ENCODE measurements at regions not wholly inside any gene's neighbourhood (a gene's known extent, or its start where the extent isn't known, plus 50 kb on each side); places are given as distances from the start of the nearest gene placed in this dataset.

DNA sequence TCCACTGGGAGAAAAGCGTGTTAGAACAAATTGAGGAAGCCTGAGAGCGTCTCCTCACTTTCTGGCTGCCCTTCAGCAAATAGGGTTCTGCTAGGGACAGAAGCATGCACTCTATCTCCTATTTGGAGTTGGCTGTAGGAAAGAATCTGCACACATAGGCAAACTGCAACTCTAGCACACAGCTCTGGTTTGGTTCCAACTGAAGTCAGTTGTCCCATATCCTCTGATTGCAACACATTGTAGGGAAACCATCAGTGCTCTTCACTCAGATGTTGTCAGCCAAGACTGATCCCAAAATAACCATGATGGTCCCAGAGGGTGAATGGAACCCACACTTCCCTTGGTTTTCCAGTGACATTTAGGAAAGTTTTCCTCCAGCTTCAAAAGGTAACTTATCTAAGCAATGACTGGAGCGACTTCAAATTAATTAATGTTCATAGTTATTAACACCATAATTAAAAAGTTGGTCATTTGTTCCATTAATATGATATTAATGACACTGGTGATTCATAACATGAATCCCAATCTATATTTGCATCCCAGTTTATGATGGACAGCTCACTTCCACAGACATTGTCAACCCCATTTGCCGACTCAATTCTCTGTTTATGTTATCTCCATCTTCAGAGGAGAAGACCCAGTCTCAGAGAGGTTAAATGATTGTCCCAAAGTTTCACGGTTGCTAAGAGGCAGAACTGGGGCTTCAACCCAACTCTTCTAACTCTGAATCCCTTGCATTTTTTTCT is 136.7 kb upstream of the ZNF462 start:
- no peak for DNase-seq (ENCODE audit: low read depth in 2 of 2, low spot score in 1 of 2)

DNA sequence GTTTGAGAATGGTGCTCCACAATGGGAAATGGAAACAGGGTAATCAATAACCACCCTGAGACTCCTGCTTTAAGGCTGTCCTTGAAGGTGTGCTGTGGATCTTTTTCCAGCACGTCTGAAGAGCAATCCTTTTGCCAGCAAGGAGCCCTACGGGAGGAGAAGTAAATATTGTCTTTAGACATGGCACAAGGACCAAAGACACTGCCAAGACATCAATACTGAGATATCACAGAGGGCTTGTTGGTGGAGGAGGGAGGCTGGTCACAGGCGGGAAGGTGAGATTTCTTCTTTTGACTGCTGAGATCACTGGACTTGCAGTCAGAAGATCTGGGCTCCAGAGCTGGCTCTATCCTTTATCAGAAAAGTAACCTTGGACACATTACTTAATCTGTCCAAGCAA is 135.0 kb upstream of the ZNF462 start:
- no peak for DNase-seq (ENCODE audit: low read depth in 2 of 2, low spot score in 1 of 2)

GRCh38 chr9:106728860-106729259 is 134.1 kb upstream of the ZNF462 start:
- DNase-seq (ENCODE audit: low read depth in 2 of 2, low spot score in 1 of 2) = no peak

GRCh38 chr9:106731910-106732309 is 131.1 kb upstream of the ZNF462 start:
- no peak for DNase-seq (ENCODE audit: low read depth in 2 of 2, low spot score in 1 of 2)

GRCh38 chr9:106733828-106734380 is 129.1 kb upstream of the ZNF462 start:
- no peak for DNase-seq (ENCODE audit: low read depth in 2 of 2, low spot score in 1 of 2)

DNA sequence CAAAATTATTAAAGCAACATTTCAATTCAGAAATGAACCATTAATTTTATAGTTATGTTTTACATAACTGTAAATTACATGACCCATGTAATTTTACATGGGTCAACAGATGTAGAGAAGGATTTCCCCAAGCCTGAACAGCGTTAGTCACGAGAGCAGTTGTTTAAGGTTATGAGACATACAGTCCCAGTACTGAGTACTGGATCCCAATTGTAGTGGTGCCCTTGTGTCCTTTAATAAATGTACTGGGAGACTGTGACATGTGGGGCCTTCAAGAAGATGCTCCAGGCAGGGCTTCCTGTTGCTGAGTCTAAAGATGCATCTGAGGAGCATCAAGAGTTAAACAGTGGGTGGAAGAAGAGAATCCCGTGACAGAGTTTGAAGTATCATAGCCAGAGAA is 125.5 kb upstream of the ZNF462 start:
- DNase-seq (ENCODE audit: low read depth in 2 of 2, low spot score in 1 of 2) = no peak

DNA sequence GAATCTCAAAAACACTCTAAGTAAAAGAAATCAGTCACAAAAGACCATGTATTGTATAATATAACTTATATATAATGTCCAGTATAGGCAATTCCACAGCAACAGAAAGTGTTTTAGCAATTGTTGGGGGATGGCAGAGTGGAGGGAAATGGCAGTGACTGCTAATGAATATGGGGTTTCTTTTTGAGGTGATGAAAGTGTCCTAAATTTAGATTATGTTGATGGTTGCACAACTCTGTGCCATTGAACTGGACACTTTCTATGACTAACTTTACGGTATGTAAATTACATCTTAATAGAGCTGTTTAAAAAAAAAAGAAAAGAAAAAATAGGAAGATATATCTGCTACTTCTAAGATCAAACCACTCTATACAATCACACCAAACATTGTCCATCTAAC is 124.9 kb upstream of the ZNF462 start:
- DNase-seq (ENCODE audit: low read depth in 2 of 2, low spot score in 1 of 2) = no peak

GRCh38 chr9:106745457-106745856 is 117.5 kb upstream of the ZNF462 start:
- no peak for DNase-seq (ENCODE audit: low read depth in 2 of 2, low spot score in 1 of 2)

DNA sequence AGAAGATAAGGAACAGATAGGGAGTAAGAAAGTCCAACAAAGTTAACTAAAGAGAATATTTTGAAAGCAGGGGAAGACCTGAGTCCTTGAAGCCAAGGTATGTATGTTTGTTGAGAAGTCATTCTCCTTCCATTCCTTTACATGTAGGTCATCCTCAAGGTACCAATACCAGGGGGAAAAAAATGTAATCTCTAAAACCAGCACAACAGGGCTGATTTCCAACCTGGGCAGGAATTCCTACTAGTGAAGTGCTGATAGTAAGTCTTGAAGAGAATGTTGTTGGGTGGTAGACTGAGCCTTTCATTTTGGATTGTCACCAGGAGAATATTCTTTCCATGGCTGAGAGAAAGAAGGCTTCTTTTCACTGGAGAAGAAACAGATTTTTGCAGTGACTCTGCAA is 117.1 kb upstream of the ZNF462 start:
- no peak for DNase-seq (ENCODE audit: low read depth in 2 of 2, low spot score in 1 of 2)

- no peak for DNase-seq (ENCODE audit: low read depth in 2 of 2, low spot score in 1 of 2)
Observed at GRCh38 chr9:106751681-106752080, 111.3 kb upstream of the ZNF462 start.

GRCh38 chr9:106752581-106752980 is 110.4 kb upstream of the ZNF462 start:
- no peak for DNase-seq (ENCODE audit: low read depth in 2 of 2, low spot score in 1 of 2)

DNA sequence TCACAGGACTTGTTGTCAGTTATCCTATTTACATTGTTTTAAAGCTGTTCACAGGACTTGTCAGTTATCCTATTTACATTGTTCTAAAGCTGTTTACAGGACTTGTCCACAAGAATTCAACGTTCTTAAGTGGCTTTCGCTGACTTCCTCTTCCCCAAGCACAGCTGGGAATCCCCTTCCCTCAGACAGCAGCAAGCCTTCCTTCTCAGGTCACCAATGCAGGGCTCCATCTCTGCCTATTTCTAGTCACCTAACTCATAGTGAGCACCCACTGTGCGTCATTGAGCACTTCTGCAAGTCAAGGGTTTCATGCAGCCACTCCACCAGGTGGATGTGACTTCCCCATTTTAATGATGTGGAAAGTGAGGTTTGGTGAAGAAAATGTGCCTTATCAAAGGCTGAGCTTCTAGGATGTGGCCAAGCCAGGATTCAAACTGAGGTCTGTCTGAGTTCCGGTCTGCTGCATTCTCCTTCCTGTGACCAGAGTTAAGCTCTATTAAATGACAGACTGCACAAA is 109.8 kb upstream of the ZNF462 start:
- DNase-seq (ENCODE audit: low read depth in 2 of 2, low spot score in 1 of 2) = no peak

DNA sequence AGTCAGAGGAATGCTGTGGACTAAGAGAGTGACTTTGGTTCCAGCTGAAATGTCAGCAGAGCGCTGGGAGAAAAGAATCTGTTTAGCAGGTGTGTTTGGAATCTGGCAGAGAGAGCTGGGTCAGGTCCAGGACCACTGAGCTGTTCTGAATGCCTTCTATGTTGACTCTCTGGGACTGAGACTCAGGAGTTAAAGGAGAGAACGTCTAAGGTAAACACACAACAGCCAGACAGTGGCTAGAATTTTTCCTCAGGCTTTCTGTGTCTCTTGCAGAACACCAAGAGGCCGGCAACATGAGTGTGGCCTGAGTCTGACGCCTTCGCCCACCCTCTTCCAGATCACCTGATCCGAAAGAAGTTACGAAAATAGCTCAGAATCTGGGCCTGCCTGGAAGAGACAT is 107.2 kb upstream of the ZNF462 start:
- DNase-seq (ENCODE audit: low read depth in 2 of 2, low spot score in 1 of 2) = no peak

DNA sequence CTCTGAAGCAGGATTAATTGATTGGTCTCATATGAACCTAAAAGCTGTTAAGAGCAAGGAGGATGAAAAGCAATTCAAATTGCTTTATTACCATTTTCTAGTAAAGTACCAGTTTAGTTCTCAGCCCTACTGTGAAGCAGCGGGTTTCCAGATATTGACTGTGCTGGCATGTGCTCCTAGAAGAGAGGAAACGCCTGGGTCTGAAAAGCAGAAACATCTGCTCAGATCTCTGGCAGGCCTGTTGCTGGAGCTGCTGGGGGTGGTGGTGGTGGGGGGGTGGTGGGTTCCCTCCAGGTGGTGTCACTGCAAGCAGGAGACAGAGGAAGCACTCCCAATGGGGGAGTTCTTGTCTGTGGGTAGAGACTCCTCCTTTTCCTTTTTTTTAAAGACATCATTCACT is 105.5 kb upstream of the ZNF462 start:
- no peak for DNase-seq (ENCODE audit: low read depth in 2 of 2, low spot score in 1 of 2)

GRCh38 chr9:106758911-106759310 is 104.1 kb upstream of the ZNF462 start:
- no peak for DNase-seq (ENCODE audit: low read depth in 2 of 2, low spot score in 1 of 2)

- no peak for DNase-seq (ENCODE audit: low read depth in 2 of 2, low spot score in 1 of 2)
Observed at GRCh38 chr9:106761493-106761892, 101.5 kb upstream of the ZNF462 start.

DNA sequence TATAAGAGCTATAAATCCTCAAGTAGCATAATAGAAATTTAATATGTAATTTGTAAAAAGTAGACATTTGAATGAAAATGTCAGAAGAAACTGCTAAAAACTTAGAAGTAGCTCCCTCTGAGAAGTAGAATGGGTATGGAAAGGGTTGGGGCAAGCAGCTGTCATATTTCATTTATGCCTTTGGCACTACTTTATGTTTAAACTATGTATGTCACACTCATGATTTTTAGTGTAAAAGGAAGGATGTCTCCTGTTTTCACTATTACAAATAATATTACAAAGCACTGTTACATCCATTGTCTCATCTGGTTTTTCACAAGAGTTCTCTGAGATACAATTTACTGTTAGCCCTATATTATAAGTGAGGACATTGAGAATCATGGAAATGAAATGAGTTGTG is 96.3 kb upstream of the ZNF462 start:
- no peak for DNase-seq (ENCODE audit: low read depth in 2 of 2, low spot score in 1 of 2)

DNA sequence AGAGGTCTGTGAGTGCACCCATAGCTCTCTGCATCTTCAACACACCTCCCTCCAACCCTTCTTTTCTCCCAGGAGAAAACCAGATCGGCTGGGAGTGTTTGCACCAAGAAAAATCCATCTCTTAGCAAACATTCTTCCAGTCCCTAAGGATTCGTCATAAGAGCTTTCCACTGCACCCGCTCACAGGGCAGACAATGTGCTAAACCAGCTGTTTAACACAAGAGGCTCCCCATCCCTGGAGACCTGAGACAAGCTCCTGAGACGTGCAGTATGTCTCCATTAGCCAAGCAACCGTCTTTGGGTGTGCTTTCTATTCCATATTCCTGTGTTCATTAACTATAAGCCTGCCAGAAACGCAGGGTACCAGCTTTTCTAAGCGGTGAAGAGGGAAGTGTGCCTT is 93.6 kb upstream of the ZNF462 start:
- no peak for DNase-seq (ENCODE audit: low read depth in 2 of 2, low spot score in 1 of 2)

DNA sequence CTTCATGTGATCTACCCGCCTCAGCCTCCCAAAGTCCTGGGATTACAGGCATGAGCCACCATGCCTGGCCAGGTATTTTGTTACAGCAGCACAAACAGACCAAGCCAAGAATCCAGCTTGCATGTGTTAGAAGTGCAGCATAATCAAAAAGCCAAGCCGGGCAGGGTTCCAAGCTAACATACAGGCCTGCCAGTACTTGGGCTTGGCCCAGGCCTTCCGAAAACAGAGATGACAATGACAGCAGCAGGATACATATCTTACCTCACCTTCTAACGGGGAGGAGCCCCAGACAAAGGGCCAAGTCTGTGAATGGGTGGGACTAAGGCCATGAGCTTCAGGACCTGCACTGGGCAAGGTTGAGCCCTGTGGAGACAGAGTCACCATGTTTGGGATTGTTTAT is 91.4 kb upstream of the ZNF462 start:
- DNase-seq (ENCODE audit: low read depth in 2 of 2, low spot score in 1 of 2) = no peak

GRCh38 chr9:106772523-106773290 is 90.3 kb upstream of the ZNF462 start:
- DNase-seq (ENCODE audit: low read depth in 2 of 2, low spot score in 1 of 2) = no peak

GRCh38 chr9:106773750-106774149 is 89.2 kb upstream of the ZNF462 start:
- DNase-seq (ENCODE audit: low read depth in 2 of 2, low spot score in 1 of 2) = no peak

- DNase-seq (ENCODE audit: low read depth in 2 of 2, low spot score in 1 of 2) = no peak
Observed at GRCh38 chr9:106775960-106776359, 87.0 kb upstream of the ZNF462 start.
